ENCODE measurements at regions not wholly inside any gene's neighbourhood (a gene's known extent, or its start where the extent isn't known, plus 50 kb on each side); places are given as distances from the start of the nearest gene placed in this dataset.

DNA sequence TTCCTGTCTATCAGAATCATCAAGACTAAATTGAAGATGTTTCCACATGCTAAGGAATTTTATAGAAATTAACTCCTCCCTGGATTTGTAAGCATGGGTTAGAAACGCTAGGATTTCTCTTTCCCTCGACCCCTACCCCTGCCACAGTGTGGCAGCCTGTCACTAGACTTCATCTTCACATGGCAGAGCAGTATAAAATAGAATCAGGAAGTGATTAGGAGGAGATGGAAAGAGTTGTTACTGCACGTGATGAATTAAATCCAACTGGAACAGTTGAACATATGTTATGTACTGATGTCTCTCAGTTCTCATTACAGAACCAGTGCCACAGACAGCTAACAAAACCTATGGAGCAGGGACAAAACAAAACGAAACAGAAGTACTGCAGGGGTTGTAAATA is 130.0 kb upstream of the BNIP2 start (continued):
- no peak for TF ChIP-seq EZH2phosphoT487 (IDR thresholded peaks at IDR 0.05; ENCODE audit: borderline replicate concordance)
- no peak for TF ChIP-seq FOSL1 (IDR thresholded peaks at IDR 0.05; ENCODE audit: low read depth)
- TF ChIP-seq POLR2AphosphoS5 (IDR thresholded peaks at IDR 0.05; ENCODE audit: low read depth, low read length) = no peak

DNA sequence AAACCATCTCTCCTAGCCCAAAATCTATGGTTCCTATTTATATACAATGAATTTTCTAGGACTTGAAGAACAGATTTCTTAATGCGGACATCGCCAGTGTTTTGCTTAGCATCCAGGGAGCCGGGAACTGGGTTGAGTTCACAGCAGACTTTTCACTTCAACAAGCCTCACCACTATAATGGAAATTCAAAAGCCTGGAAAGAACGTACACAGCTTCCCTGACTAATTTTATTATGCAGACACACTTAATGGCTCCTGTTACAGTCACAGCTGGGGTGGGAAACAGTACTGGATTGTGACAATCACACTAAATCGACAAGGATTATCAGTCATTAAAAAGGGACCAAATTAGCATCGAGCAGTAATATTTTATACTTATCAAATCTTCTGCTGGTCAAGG is 129.2 kb upstream of the BNIP2 start:
- H3K27me3 ChIP-seq (ENCODE audit: insufficient read depth, low read length) = peaks cover 60% of the 10 kb centered on the region
- H3K4me2 ChIP-seq (ENCODE audit: low read length) = no peak overlapping the region
- ATAC-seq (no peak), DNase-seq (ENCODE audit: low read depth, low spot score) (no peak)
- H3K36me3 ChIP-seq (ENCODE audit: control insufficient read depth in 1 of 2, insufficient read depth in 2 of 2, low read length in 2 of 2) = no peaks in the 10 kb centered on the region
- POLR2A ChIA-PET = no interaction called here
- TF ChIP-seq SIN3A (IDR thresholded peaks at IDR 0.05; ENCODE audit: low read depth) (no peak), SP1 (IDR thresholded peaks at IDR 0.05; ENCODE audit: low read depth) (no peak)
- no peaks in the 10 kb centered on the region for H4K20me1 ChIP-seq (ENCODE audit: insufficient read depth)
- BruUV-seq (replicated peaks) = no TSS peak
- no peaks in the 10 kb centered on the region for H3K9me2 ChIP-seq (ENCODE audit: insufficient read depth)
- H3K9me3 ChIP-seq (ENCODE audit: control insufficient read depth in 1 of 2, insufficient read depth in 1 of 2, low read depth in 1 of 2, low read length in 2 of 2) = no peaks in the 10 kb centered on the region
- H2AFZ ChIP-seq (ENCODE audit: low read depth, low read length, poor library complexity, severe bottlenecking) = no peak overlapping the region
- H3K4me3 ChIP-seq (replicated peaks in 1 of 2; ENCODE audit: low read depth in 1 of 2, low read length in 2 of 2) = no peak overlapping the region
- intact Hi-C loops (cut with micrococcal nuclease) = no loop called here
- H3K4me1 ChIP-seq (ENCODE audit: control insufficient read depth in 1 of 2, insufficient read depth in 2 of 2, low read length in 2 of 2) = no peaks in the 10 kb centered on the region
- no peak overlapping the region for H3K9ac ChIP-seq (ENCODE audit: low read length)
- H3K27ac ChIP-seq (ENCODE audit: low read depth, low read length) = no peak overlapping the region
- CTCF ChIA-PET = no interaction called here
- H3K79me2 ChIP-seq (ENCODE audit: insufficient read depth, low read length) = no peaks in the 10 kb centered on the region
- RAD21 ChIA-PET (ENCODE audit: low non-redundant PET in 1 of 2, low total read pairs in 2 of 2, uncharacterized antibody in 2 of 2, unreplicated experiment in 2 of 2) = interaction anchor here in 1 of 2 experiments (0.7 kb wide), 1 partner anchor 8 kb away, joined by 3 read pairs; no protein-coding TSS in a partner anchor

DNA sequence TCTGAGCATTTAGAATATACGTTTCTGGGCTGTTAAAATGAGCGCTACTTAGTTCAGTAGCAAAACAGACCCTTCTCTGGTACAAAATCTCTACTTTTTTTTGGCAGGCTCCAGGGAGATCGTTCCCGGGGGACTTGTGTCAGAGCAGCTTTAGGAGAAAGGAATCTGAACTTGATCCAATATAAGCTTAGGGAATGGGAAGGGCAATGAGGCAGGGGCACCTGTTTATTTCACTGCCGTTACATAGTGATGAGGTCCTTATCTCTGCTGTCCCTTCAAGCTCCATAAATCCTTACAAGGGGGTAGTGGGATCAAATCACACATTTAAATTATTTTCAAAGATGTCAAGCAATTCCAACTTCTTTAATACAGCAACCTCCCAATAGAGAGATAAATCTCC is 128.7 kb upstream of the BNIP2 start:
- ATAC-seq = no peak
- ChIA-PET POLR2A (no interaction called here), RAD21 (ENCODE audit: low non-redundant PET in 1 of 2, low total read pairs in 2 of 2, uncharacterized antibody in 2 of 2, unreplicated experiment in 2 of 2) (no interaction called here), CTCF (no interaction called here)
- no peaks in the 10 kb centered on the region for H3K9me3 ChIP-seq (ENCODE audit: control insufficient read depth in 1 of 2, insufficient read depth in 1 of 2, low read depth in 1 of 2, low read length in 2 of 2)
- no peak overlapping the region for H3K9ac ChIP-seq (ENCODE audit: low read length)
- H4K20me1 ChIP-seq (ENCODE audit: insufficient read depth) = no peaks in the 10 kb centered on the region
- no peaks in the 10 kb centered on the region for H3K36me3 ChIP-seq (ENCODE audit: control insufficient read depth in 1 of 2, insufficient read depth in 2 of 2, low read length in 2 of 2)
- H3K4me1 ChIP-seq (ENCODE audit: control insufficient read depth in 1 of 2, insufficient read depth in 2 of 2, low read length in 2 of 2) = no peaks in the 10 kb centered on the region
- intact Hi-C loops (cut with micrococcal nuclease) = no loop called here
- no peak overlapping the region for H3K4me3 ChIP-seq (replicated peaks in 1 of 2; ENCODE audit: low read depth in 1 of 2, low read length in 2 of 2)
- no peaks in the 10 kb centered on the region for H3K79me2 ChIP-seq (ENCODE audit: insufficient read depth, low read length)
- no peak overlapping the region for H2AFZ ChIP-seq (ENCODE audit: low read depth, low read length, poor library complexity, severe bottlenecking)
- H3K27ac ChIP-seq (ENCODE audit: low read depth, low read length) = no peak overlapping the region
- H3K27me3 ChIP-seq (ENCODE audit: insufficient read depth, low read length) = peaks cover 64% of the 10 kb centered on the region
- no peaks in the 10 kb centered on the region for H3K9me2 ChIP-seq (ENCODE audit: insufficient read depth)
- H3K4me2 ChIP-seq (ENCODE audit: low read length) = no peak overlapping the region
- BruUV-seq (replicated peaks) = no TSS peak
- no peak for DNase-seq (ENCODE audit: low read depth, low spot score)
- TF ChIP-seq, protein P1, sequence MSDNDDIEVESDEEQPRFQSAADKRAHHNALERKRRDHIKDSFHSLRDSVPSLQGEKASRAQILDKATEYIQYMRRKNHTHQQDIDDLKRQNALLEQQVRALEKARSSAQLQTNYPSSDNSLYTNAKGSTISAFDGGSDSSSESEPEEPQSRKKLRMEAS (IDR thresholded peaks at IDR 0.05) = no peak
- TF ChIP-seq ZFX (IDR thresholded peaks at IDR 0.05) (no peak), RAD21 (IDR thresholded peaks at IDR 0.05; ENCODE audit: low read depth) (no peak), SRF (IDR thresholded peaks at IDR 0.05; ENCODE audit: low read depth) (no peak), POLR2AphosphoS5 (IDR thresholded peaks at IDR 0.05; ENCODE audit: low read depth, low read length) (no peak), ELF1 (IDR thresholded peaks at IDR 0.05; ENCODE audit: borderline replicate concordance, low read depth) (no peak), EGR1 (IDR thresholded peaks at IDR 0.05; ENCODE audit: low read depth) (no peak), SIN3A (IDR thresholded peaks at IDR 0.05; ENCODE audit: low read depth) (no peak), EZH2phosphoT487 (IDR thresholded peaks at IDR 0.05; ENCODE audit: borderline replicate concordance) (no peak)
- TF ChIP-seq, protein P2, sequence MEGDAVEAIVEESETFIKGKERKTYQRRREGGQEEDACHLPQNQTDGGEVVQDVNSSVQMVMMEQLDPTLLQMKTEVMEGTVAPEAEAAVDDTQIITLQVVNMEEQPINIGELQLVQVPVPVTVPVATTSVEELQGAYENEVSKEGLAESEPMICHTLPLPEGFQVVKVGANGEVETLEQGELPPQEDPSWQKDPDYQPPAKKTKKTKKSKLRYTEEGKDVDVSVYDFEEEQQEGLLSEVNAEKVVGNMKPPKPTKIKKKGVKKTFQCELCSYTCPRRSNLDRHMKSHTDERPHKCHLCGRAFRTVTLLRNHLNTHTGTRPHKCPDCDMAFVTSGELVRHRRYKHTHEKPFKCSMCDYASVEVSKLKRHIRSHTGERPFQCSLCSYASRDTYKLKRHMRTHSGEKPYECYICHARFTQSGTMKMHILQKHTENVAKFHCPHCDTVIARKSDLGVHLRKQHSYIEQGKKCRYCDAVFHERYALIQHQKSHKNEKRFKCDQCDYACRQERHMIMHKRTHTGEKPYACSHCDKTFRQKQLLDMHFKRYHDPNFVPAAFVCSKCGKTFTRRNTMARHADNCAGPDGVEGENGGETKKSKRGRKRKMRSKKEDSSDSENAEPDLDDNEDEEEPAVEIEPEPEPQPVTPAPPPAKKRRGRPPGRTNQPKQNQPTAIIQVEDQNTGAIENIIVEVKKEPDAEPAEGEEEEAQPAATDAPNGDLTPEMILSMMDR (IDR thresholded peaks at IDR 0.05 in 2 of 3, conservative IDR thresholded peaks at IDR 0.05 in 1 of 3; ENCODE audit: borderline replicate concordance in 1 of 3, insufficient read depth in 1 of 3, low read depth in 2 of 3, low read length in 2 of 3) = no peak
- TF ChIP-seq, protein P3, sequence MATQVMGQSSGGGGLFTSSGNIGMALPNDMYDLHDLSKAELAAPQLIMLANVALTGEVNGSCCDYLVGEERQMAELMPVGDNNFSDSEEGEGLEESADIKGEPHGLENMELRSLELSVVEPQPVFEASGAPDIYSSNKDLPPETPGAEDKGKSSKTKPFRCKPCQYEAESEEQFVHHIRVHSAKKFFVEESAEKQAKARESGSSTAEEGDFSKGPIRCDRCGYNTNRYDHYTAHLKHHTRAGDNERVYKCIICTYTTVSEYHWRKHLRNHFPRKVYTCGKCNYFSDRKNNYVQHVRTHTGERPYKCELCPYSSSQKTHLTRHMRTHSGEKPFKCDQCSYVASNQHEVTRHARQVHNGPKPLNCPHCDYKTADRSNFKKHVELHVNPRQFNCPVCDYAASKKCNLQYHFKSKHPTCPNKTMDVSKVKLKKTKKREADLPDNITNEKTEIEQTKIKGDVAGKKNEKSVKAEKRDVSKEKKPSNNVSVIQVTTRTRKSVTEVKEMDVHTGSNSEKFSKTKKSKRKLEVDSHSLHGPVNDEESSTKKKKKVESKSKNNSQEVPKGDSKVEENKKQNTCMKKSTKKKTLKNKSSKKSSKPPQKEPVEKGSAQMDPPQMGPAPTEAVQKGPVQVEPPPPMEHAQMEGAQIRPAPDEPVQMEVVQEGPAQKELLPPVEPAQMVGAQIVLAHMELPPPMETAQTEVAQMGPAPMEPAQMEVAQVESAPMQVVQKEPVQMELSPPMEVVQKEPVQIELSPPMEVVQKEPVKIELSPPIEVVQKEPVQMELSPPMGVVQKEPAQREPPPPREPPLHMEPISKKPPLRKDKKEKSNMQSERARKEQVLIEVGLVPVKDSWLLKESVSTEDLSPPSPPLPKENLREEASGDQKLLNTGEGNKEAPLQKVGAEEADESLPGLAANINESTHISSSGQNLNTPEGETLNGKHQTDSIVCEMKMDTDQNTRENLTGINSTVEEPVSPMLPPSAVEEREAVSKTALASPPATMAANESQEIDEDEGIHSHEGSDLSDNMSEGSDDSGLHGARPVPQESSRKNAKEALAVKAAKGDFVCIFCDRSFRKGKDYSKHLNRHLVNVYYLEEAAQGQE (IDR thresholded peaks at IDR 0.05; ENCODE audit: low read depth) = no peak
- TF ChIP-seq, protein P4, sequence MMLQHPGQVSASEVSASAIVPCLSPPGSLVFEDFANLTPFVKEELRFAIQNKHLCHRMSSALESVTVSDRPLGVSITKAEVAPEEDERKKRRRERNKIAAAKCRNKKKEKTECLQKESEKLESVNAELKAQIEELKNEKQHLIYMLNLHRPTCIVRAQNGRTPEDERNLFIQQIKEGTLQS (IDR thresholded peaks at IDR 0.05) = no peak

Data from HCT116 (cell line).